ENCODE measurements at regions not wholly inside any gene's neighbourhood (a gene's known extent, or its start where the extent isn't known, plus 50 kb on each side); places are given as distances from the start of the nearest gene placed in this dataset.
"Not testable (repeated sequence)": the region's sequence is repeated elsewhere in the genome, so short reads cannot be mapped to it uniquely, and the experiment has no call there.

DNA sequence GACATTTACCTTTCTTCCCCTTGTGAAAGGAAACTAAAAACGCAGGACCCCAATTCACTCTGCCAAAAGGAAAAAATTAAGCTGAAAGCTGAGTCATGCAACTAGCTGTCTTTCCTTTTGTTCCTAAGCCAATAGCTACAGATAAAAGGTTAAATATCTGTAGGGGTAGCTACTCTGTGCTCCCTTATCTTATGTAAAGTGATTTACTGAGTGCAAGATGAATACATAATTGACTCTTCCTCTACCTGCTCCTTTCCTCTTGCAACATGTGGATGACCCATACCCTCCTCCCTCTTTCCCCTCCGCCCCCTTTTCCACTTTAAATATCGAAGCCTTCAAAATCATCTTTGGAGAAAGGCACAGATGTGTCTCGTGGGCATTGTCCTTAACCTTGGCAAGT is 68.0 kb upstream of the ZNF157 start:
- DNase-seq: no peak

DNA sequence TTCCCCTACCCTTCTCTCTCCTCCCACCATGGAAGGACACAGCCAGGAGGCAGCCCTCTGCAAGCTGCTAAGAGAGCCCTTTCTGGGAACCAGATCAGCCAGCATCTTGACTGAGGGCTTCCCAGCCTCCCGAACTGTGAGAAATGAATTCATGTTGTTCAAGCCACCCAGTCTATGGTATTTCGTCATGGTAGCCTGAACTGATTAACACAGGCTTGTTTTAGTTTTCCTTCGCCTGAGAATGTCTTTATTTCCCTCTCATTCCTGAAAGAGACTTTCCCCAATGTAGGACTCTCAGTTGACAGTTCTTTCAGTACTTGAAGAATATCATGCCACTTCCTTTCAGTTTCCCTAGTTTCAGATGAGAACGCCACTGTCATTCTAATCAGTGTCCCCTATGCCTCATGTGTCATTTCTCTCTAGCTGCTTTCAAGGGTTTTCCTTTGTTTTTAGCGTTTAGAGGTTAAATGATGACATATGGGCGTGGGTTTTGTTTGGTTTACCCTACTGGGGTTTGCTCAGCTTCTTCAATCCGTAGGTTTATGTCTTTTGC is 63.8 kb upstream of the ZNF157 start:
- DNase-seq: not testable (repeated sequence)

- peak; percentile 49 to 53 for DNase-seq
Measured at GRCh38 chrX:47311932-47312774, 58.2 kb upstream of the ZNF157 start.

DNA sequence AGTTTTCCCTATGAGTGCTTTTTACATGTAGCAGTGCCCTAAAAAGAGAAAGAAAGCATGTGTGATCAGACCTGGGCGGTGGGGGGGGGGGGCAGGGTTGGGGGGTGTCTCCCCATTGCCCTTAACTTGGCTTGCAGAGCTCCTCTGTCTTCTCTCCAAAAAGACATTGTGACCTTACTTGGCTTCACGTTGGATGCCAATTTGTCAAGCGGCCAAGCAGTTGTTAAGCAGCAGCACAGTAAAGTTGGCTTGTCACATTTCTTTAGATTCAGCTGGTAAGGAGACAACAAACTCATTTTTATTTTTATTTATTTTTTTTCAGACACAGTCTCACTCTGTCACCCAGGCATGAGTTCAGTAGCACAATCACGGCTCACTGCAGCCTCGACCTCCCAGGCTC is 57.3 kb upstream of the ZNF157 start:
- no peak for DNase-seq

GRCh38 chrX:47316276-47317025 is 53.9 kb upstream of the ZNF157 start:
- no peak for DNase-seq

All from CD4-positive, alpha-beta T cell treated with Interleukin-4 for 1 hour (primary cell).